Panc1 (cell line): ENCODE measurements at regions not wholly inside any gene's neighbourhood (a gene's known extent, or its start where the extent isn't known, plus 50 kb on each side); places are given as distances from the start of the nearest gene placed in this dataset.

Experiments
- ATAC-seq: fragments of 200-7000 bp; cut with Tn5 transposase; 2 replicates; pipeline ENCODE4 v1.9.1; 2020; ENCODE audit warnings: mild to moderate bottlenecking, moderate library complexity
- BruUV-seq: library from RNA; stranded (reverse); fragments of 400-500 nt; replicated peaks from 2 replicates; lab custom pipeline; 2021; lab: Mats Ljungman, UMichigan
- CTCF ChIA-PET: fragments of 300-600 bp; sonication (Branson Sonifier 250); formaldehyde crosslinking; loops from one replicate; lab custom pipeline; 2022; ENCODE audit warnings: antibody characterized with exemption; lab: Charles Lee
- POLR2A ChIA-PET: fragments of 300-600 bp; sonication (Branson Sonifier 250); formaldehyde crosslinking; loops from one replicate; lab custom pipeline; 2022; ENCODE audit warnings: antibody characterized with exemption; lab: Charles Lee
- DNase-seq: peaks from one replicate; pipeline ENCODE4 v3.0.0-alpha.2; 2010; ENCODE audit warnings: low read depth, low spot score
- H3K27ac ChIP-seq: 2 replicates; pipeline ENCODE4 v1.5.1; 2011; ENCODE audit warnings: mild to moderate bottlenecking, low read length, inconsistent platforms
- H3K27me3 ChIP-seq: fragments of 200-500 bp; sonication (Bioruptor generic); 2 replicates; pipeline ENCODE4 v1.6.0; 2014; ENCODE audit warnings: low read length, inconsistent platforms; ENCODE audit not compliant: control insufficient read depth, insufficient read depth
- H3K36me3 ChIP-seq: fragments of 200-500 bp; sonication (Bioruptor generic); 2 replicates; pipeline ENCODE4 v1.5.1; 2014; ENCODE audit warnings: inconsistent platforms, mild to moderate bottlenecking, low read length, moderate library complexity; ENCODE audit not compliant: control insufficient read depth, insufficient read depth
- H3K4me1 ChIP-seq: 2 replicates; pipeline ENCODE4 v1.5.1; 2011; ENCODE audit warnings: inconsistent platforms, mild to moderate bottlenecking, low read length, moderate library complexity; ENCODE audit not compliant: control insufficient read depth, insufficient read depth
- H3K4me3 ChIP-seq, 2 experiments: 2 replicates each; pipeline ENCODE4 v1.5.1; 2011 to 2012; ENCODE audit warnings: low read depth in 2 of 2, low read length in 2 of 2, mild to moderate bottlenecking in 2 of 2, inconsistent platforms in 1 of 2, moderate library complexity in 1 of 2
- H3K9me3 ChIP-seq: fragments of 200-500 bp; sonication (Bioruptor generic); 2 replicates; pipeline ENCODE4 v1.5.1; 2014; ENCODE audit warnings: low read depth, mild to moderate bottlenecking, inconsistent platforms, low read length, moderate library complexity; ENCODE audit not compliant: control insufficient read depth, insufficient read depth
- POLR2AphosphoS5 ChIP-seq: IDR thresholded peaks from 2 replicates; pipeline ENCODE4 v1.6.1; 2012; ENCODE audit warnings: mild to moderate bottlenecking, low read depth, low read length, moderate library complexity
- SIN3A ChIP-seq: IDR thresholded peaks from 2 replicates; pipeline ENCODE4 v1.6.1; 2012; ENCODE audit warnings: low read depth, mild to moderate bottlenecking, low read length, moderate library complexity, borderline replicate concordance; ENCODE audit not compliant: insufficient read depth
- TCF7L2 ChIP-seq: IDR thresholded peaks from 2 replicates; pipeline ENCODE4 v1.6.1; 2011; ENCODE audit warnings: mild to moderate bottlenecking, low read depth, low read length, inconsistent platforms
- in situ Hi-C: cut with HindIII; loops from 2 replicates; pipeline ENCODE4 v1.10.0; 2016; ENCODE audit warnings: low sequenced_read_pairs, low pct_unique_long_range_greater_than_20kb
- intact Hi-C: fragments of 100-400 bp; cut with micrococcal nuclease; formaldehyde crosslinking; loops from one replicate; pipeline ENCODE4 v1.10.0; 2022; ENCODE audit not compliant: unreplicated experiment
- TF ChIP-seq, protein P1 (sequence below), 2 experiments: IDR thresholded peaks; 2 replicates each; pipeline ENCODE4 v1.6.1; 2011 to 2012; ENCODE audit warnings: low read depth in 2 of 2, control low read depth in 1 of 2, low read length in 1 of 2, mild to moderate bottlenecking in 1 of 2, moderate library complexity in 1 of 2; ENCODE audit not compliant: insufficient read depth in 1 of 2
- TF ChIP-seq, protein P2 (sequence below): fragments of 450-650 bp; IDR thresholded peaks from 2 replicates; pipeline ENCODE4 v1.5.1; 2017; ENCODE audit warnings: mild to moderate bottlenecking

DNA sequence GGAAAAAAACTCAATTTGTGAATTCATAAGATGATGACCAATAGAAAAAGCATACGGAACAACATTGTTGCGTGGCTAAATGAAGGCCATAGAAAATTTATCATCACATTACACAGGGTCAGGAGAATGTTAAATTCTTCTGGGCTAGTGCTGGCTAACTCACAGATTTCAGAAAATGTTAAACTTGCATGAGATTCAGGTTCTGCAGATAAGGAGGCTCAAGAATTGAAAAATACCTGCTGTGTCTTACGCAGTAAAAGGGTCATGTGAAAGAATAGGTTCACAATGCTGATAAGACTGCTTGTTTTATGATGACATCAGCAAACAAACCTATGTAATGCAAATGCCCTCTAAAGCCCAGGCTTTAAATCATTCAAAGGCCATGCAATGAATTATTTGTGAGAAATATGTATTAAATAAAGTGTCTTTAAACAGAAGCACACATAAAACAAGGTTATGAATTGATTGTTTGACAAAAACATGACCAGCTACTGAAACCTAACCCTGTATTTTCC lies 378.8 kb downstream of the USP25 start:
- no TSS peak for BruUV-seq
- ChIA-PET POLR2A (no interaction called here), CTCF (no interaction called here)
- H3K36me3 ChIP-seq = no peaks in the 10 kb centered on the region
- intact Hi-C loops = no loop called here
- in situ Hi-C loops = no loop called here
- H3K4me3 ChIP-seq = no peak overlapping the region
- H3K27me3 ChIP-seq = no peaks in the 10 kb centered on the region
- no peak overlapping the region for H3K27ac ChIP-seq
- DNase-seq (no peak), ATAC-seq (no peak)
- TF ChIP-seq SIN3A (no peak), POLR2AphosphoS5 (no peak), TCF7L2 (no peak)
- TF ChIP-seq, protein P1, sequence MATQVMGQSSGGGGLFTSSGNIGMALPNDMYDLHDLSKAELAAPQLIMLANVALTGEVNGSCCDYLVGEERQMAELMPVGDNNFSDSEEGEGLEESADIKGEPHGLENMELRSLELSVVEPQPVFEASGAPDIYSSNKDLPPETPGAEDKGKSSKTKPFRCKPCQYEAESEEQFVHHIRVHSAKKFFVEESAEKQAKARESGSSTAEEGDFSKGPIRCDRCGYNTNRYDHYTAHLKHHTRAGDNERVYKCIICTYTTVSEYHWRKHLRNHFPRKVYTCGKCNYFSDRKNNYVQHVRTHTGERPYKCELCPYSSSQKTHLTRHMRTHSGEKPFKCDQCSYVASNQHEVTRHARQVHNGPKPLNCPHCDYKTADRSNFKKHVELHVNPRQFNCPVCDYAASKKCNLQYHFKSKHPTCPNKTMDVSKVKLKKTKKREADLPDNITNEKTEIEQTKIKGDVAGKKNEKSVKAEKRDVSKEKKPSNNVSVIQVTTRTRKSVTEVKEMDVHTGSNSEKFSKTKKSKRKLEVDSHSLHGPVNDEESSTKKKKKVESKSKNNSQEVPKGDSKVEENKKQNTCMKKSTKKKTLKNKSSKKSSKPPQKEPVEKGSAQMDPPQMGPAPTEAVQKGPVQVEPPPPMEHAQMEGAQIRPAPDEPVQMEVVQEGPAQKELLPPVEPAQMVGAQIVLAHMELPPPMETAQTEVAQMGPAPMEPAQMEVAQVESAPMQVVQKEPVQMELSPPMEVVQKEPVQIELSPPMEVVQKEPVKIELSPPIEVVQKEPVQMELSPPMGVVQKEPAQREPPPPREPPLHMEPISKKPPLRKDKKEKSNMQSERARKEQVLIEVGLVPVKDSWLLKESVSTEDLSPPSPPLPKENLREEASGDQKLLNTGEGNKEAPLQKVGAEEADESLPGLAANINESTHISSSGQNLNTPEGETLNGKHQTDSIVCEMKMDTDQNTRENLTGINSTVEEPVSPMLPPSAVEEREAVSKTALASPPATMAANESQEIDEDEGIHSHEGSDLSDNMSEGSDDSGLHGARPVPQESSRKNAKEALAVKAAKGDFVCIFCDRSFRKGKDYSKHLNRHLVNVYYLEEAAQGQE (IDR thresholded peaks at IDR 0.05; ENCODE audit: insufficient read depth in 1 of 2, low read depth in 2 of 2, low read length in 1 of 2) = no peak
- TF ChIP-seq, protein P2, sequence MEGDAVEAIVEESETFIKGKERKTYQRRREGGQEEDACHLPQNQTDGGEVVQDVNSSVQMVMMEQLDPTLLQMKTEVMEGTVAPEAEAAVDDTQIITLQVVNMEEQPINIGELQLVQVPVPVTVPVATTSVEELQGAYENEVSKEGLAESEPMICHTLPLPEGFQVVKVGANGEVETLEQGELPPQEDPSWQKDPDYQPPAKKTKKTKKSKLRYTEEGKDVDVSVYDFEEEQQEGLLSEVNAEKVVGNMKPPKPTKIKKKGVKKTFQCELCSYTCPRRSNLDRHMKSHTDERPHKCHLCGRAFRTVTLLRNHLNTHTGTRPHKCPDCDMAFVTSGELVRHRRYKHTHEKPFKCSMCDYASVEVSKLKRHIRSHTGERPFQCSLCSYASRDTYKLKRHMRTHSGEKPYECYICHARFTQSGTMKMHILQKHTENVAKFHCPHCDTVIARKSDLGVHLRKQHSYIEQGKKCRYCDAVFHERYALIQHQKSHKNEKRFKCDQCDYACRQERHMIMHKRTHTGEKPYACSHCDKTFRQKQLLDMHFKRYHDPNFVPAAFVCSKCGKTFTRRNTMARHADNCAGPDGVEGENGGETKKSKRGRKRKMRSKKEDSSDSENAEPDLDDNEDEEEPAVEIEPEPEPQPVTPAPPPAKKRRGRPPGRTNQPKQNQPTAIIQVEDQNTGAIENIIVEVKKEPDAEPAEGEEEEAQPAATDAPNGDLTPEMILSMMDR = no peak
- H3K9me3 ChIP-seq = no peaks in the 10 kb centered on the region
- H3K4me1 ChIP-seq = no peaks in the 10 kb centered on the region

DNA sequence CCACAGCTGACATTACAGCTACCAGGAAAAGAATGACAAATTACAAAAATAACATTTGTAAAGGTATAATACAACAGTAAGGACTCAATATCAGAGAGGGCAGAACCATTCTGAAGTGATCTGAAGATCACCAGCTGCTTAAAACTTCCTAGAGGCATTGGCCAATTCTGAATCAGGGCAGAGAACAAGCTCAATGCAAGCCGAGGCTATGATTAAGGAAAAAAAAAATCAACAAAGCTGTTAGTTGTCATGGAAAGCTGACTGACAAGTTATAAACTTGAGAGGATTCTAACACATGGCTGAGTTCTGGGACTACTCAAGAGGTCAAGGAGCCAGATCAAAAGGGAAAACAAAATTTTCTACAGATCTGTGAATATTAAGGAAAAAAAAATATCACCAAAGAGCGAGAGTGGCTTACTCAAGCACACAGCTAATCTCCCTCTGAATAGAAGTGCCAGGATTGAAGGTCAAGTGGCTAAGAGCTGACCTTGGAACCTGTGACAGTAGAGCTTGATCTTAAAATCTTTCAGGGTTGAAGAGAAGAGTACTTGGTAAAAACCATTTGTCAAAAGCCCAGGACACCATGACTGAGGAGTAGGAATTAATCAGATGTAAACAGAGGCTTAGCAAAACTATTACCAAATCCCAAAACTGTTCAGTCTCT lies 383.4 kb downstream of the USP25 start:
- in situ Hi-C loops = no loop called here
- intact Hi-C loops = no loop called here
- no peaks in the 10 kb centered on the region for H3K4me1 ChIP-seq
- ChIA-PET CTCF (no interaction called here), POLR2A (interaction anchor here (0.6 kb wide), 1 partner anchor 23 kb away, joined by 3 read pairs; no protein-coding TSS in a partner anchor)
- no peaks in the 10 kb centered on the region for H3K36me3 ChIP-seq
- BruUV-seq = no TSS peak
- no peaks in the 10 kb centered on the region for H3K27me3 ChIP-seq
- ATAC-seq (no peak), DNase-seq (no peak)
- no peak overlapping the region for H3K27ac ChIP-seq
- H3K4me3 ChIP-seq = no peak overlapping the region
- TF ChIP-seq, protein P2 = no peak
- TF ChIP-seq TCF7L2 (no peak), POLR2AphosphoS5 (no peak), SIN3A (no peak)
- TF ChIP-seq, protein P1 (IDR thresholded peaks at IDR 0.05; ENCODE audit: insufficient read depth in 1 of 2, low read depth in 2 of 2, low read length in 1 of 2) = no peak
- no peaks in the 10 kb centered on the region for H3K9me3 ChIP-seq
